CD4-positive, alpha-beta T cell treated with Interleukin-4 for 4 hours (primary cell): ENCODE measurements at regions not wholly inside any gene's neighbourhood (a gene's known extent, or its start where the extent isn't known, plus 50 kb on each side); places are given as distances from the start of the nearest gene placed in this dataset.

Source experiments
- DNase-seq: peaks from one replicate; pipeline ENCODE4 v3.0.0-alpha.2; 2020

DNA sequence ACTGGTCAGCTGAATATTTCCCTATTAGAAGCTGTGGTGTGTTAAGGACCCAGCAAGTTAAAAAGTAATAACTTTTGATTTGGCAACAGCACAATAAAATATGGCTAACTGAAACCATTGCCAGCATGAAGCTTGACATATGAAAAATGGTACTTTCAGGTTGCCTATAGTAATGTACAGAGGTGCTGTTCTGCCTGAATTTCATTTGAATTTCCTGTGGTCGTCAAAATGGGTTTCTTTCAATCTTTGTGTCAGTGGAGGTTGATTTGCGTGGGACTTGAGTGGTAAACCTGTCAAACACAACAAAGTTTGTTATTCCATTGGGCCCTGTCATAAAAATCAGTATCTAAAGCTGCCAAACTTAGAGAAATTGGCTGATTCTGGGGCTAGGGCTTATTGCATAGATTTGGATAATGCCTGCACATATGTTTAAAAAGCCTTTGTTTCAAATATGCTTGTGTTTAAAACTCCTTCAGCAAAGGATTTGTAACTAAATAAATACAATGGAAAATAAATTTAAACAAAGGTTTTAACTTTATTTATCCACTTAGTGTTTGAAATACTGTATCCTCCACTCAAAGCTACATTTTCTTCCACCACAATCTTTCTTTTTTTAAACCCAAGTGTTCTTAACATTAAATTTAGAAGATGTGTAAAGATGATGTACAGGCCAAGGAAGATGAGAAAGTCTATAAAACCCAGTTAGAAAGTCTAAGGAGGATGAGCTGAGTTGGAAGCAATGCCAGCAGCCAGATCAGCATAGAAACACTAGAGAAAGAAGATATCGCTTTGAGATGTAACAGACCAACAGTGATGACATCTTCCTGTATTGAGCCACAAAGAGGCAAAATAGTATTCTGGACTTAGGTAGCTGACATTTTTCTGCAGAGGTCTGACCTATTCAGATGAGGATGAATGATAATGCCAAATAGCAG, 134.8 kb upstream of the GIMD1 start:
- DNase-seq = no peak

GRCh38 chr4:106502106-106502699, 133.6 kb upstream of the GIMD1 start:
- peak; percentile 20 for DNase-seq

- DNase-seq = no peak
Observed at GRCh38 chr4:106497271-106497670, 128.7 kb upstream of the GIMD1 start.

DNA sequence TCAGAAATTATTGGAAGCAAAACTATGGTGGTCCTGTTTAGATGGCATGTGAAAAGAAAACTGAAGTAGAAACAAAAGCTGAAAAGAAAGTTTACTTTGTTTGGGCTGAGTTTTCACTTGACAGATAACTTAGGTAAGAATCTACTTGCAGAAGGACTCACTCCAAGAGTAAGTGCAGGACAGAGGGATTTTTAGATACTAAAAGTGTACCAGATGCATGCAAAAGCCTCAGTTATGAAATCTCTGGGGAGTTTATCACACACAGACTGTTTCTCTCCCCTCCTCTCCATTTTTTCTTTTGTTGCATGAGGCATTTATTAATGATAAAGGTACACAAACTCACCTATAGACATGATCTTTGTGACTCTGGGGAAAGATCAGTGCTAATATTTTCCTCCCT, 127.5 kb upstream of the GIMD1 start:
- no peak for DNase-seq

- no peak for DNase-seq
Observed at GRCh38 chr4:106495476-106495875, 126.9 kb upstream of the GIMD1 start.

DNA sequence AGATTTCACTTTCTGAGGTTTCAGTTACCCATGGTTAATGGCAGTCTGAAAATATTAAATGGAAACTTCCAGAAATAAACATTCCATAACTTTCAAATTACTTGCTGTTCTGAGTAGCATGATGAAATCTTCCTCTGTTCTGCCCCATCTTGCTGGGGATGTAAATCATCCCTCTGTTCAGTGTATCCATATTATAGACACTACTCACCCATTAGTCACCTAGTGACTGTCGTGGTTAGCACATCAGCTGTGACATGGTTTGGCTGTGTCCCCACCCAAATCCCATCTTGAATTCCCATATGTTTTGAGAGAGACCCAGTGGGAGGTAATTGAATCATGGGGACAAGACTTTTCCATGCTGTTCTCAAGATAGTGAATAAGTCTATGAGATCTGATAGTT, 125.5 kb upstream of the GIMD1 start:
- DNase-seq = no peak

DNA sequence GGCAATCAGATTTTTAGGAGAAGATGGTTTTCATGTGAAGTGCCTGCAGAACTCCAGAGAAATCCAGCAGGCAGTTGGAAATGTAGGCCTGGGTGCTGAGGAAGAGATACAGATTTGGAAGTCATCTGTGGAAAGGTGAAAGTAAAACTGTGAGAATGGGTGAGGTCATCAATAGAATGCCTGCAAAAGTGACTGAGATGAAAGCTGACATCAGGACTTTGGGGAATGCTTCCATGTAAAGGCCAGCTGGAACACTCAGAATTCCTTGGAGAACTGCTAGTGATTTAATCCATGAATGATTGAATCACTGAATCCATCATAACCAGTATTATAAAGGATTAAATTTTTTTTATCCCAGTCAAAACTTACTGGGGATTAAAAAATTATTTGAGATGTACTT, 124.5 kb upstream of the GIMD1 start:
- DNase-seq = no peak

DNA sequence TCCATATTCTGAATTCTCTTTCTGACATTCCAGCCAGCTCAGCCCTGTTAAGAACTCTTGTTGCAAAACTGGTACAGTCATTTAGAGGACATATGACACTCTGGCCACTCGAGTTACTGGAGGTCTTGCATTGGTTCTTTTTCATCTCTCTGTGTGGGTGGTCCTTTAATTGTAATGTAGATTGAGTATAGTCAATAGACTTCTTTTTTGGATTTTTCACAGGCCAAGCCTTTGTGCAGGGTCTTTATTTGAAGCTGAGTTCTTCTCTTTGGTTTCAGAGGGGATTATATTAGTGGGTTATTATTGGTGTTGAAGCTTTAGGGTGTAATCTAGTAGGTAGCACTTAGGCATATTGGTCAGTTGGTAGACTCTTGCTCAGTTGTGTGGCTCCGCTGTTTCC, 118.0 kb upstream of the GIMD1 start:
- no peak for DNase-seq

- DNase-seq = no peak
Observed at GRCh38 chr4:106481801-106482200, 113.2 kb upstream of the GIMD1 start.

DNA sequence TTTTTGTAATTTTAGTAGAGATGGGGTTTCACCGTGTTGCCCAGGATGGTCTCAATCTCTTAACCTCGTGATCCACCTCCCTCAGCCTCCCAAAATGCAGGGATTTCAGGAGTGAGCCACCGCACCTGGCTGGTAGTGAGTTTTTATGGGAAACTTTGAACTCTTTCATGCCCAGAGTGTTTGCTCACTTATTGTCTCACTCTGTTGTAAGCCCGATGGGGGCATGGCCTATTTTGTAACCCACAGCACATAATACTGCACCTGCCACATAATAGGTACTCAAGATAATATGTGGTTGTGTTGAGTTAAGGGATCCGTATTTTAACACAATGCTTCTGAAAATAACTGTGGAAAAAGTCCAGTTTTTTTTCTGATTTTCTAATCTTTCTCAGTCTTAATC, 109.6 kb upstream of the GIMD1 start:
- no peak for DNase-seq

DNA sequence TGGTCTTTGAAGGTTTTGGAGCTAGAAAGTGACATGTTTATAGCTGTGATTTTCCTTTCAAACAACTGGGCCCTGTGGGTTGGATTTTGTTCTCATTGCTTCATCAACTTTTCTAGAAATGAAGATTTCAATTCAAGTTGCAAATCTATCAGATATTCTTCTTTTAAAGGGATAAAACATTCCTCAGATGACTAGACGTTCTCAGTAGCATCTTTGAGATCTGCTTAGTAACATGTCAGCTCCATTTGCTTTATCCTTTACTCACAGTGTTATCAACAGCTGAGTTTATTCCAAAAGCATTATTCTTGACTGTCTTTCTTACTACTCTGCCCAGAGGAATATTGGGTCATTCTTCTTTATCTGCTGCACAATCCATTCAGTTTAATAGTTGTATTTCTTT, 108.2 kb upstream of the GIMD1 start:
- no peak for DNase-seq

GRCh38 chr4:106473515-106473914, 104.9 kb upstream of the GIMD1 start:
- DNase-seq = no peak

GRCh38 chr4:106471151-106471550, 102.6 kb upstream of the GIMD1 start:
- no peak for DNase-seq

GRCh38 chr4:106463622-106464021, 95.0 kb upstream of the GIMD1 start:
- DNase-seq = no peak

- DNase-seq = no peak
Observed at GRCh38 chr4:106454581-106454980, 86.0 kb upstream of the GIMD1 start.

DNA sequence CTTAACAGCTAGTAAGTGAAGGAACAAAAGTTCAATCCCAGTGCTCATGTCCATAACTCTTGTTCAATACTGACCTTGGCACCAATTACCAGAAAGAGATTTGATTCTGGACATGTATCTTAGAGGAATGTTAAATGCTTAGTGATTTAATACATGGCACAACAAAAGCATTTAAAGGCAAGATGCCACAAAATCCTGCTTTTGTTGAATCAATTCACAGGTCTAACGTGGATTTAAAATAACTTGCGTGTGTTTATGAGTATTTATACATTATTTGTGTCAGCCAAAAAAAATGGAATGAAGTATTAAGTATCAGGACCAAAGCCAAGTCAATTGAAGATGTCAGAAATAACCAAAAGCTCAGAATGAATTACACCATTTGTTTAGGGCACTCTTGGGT, 85.4 kb upstream of the GIMD1 start:
- DNase-seq = no peak

DNA sequence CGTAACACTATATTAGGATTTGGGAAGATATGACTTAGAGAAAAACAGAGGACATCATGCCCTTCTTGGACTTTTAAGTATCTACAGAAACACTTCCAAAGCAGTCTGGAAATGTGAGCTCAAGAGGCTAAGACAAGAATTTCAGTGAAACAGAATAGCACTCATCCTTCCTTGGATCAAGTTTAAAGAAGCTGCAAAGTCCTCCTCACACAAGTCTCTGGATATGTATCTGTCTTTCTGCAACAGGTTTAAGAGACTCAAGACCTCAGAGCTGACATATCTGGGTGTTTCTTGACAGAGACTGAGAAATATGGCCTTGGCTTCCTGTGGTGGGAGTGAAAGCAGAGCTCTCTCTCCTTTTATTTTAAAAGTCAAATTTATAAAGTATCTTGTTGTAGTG, 82.5 kb upstream of the GIMD1 start:
- no peak for DNase-seq

GRCh38 chr4:106450249-106450648, 81.7 kb upstream of the GIMD1 start:
- no peak for DNase-seq

- no peak for DNase-seq
Observed at GRCh38 chr4:106444557-106444956, 76.0 kb upstream of the GIMD1 start.

DNA sequence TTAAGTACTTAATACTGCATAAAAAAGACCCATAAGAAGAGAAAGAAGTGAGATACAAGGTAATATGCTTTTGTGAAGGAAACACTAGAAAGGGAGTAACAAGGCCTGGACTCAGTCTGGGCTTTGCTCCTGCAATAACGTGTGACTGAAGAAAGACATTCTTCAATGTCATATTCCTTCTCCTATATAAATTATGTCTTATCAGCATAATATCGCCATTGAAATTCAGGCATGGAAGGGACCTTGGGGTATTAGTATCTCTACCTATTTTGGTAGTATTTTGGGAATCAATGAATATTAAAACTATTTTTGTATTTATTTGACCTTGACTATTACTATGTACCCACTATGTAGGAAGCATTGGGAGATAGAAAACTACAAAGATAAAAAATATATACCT, 62.2 kb upstream of the GIMD1 start:
- no peak for DNase-seq

- DNase-seq = no peak
Observed at GRCh38 chr4:106429885-106430284, 61.3 kb upstream of the GIMD1 start.

GRCh38 chr4:106426069-106426468, 57.5 kb upstream of the GIMD1 start:
- no peak for DNase-seq

- no peak for DNase-seq
Observed at GRCh38 chr4:106425576-106425975, 57.0 kb upstream of the GIMD1 start.

DNA sequence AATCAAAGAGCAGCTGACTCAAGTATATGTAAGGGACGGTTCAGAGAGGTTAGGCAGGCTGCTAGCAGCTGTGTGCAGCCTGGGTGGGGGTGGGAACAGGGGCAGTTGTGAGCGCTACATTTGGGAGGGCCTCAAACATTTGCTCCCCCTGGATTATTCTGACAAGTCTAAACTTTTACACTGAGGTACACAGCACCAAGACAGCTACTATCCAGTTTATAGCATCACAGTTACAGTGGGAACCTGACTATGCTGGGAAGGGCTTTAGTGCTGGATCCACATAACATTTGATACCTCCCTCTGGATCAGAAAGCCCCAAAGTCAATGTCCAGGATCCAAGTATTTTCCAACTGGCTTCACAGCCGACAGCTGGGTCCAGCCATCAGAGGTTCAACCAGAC, 55.8 kb upstream of the GIMD1 start:
- DNase-seq = no peak

- DNase-seq = no peak
Observed at GRCh38 chr4:106423791-106424190, 55.2 kb upstream of the GIMD1 start.
